IgD-negative memory B cell (primary cell): ENCODE measurements at regions not wholly inside any gene's neighbourhood (a gene's known extent, or its start where the extent isn't known, plus 50 kb on each side); places are given as distances from the start of the nearest gene placed in this dataset.

ENCODE experiments used
- H3K27ac Mint-ChIP-seq, 3 donors: one replicate each; pipeline ENCODE4 v1.8.0; 2020 to 2022; ENCODE audit warnings: mild to moderate bottlenecking in 3 of 3, mixed read lengths in 3 of 3, moderate library complexity in 1 of 3
- H3K27me3 Mint-ChIP-seq: one replicate; pipeline ENCODE4 v1.8.0; 2021; ENCODE audit warnings: mixed read lengths
- H3K36me3 Mint-ChIP-seq: one replicate; pipeline ENCODE4 v1.8.0; 2020; ENCODE audit warnings: mild to moderate bottlenecking, mixed read lengths
- H3K4me1 Mint-ChIP-seq, 3 donors: one replicate each; pipeline ENCODE4 v1.8.0; 2020 to 2022; ENCODE audit warnings: mixed read lengths in 3 of 3, mild to moderate bottlenecking in 1 of 3
- H3K4me3 Mint-ChIP-seq, 4 donors: one replicate each; pipeline ENCODE4 v1.8.0; 2020 to 2022; ENCODE audit warnings: mild to moderate bottlenecking in 4 of 4, mixed read lengths in 4 of 4, moderate library complexity in 3 of 4
- H3K9me3 Mint-ChIP-seq, 3 donors: one replicate each; pipeline ENCODE4 v1.8.0; 2020 to 2021; ENCODE audit warnings: mixed read lengths in 3 of 3, mild to moderate bottlenecking in 1 of 3

DNA sequence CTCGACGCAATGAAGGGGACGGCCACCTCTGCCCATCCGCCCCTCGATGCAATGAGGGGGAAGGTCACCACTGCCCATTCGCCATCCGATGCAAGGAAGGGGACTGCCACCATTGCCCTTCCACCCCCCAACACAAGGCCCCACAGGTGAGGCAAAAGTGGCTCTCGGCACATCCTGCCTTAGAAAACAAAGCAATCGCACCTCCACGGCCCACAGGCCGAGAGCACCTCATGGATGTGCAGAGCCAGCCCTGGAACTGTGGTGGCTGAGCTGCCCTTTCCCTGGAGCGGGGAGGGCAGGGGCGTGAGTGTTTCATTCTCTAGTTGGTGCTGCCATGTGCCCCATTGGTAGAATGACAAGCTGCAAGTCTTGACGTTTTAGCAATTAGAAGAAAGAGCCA lies 320.6 kb upstream of the SALL3 start:
- Mint-ChIP-seq H3K27me3 (peaks cover 2% of the 10 kb centered on the region), H3K9me3 (peaks cover 0 to 3% (median 0%) of the 10 kb centered on the region in 3 donors), H3K27ac (no peak overlapping the region), H3K4me3 (no peak overlapping the region), H3K4me1 (no peaks in the 10 kb centered on the region), H3K36me3 (no peaks in the 10 kb centered on the region)

DNA sequence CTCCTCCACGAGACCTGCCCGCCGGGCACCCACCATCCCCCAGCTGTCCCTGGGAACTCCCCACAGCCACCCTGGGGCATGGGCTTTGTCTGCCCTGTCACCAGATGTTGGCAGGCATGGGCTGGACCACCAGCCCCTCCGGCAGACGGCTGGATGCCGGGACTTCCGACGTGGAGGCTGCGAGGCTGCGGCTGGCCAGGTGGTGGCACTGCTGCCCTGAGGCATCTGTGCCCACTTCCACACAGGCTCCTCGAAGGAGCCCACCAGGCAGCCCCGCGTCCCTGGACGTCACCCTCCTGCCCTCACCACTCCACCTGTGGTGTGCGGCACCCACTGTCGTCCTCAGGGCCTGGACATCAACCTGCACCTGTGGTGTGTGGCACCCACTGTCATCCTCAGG lies 319.9 kb upstream of the SALL3 start:
- H3K27me3 Mint-ChIP-seq, result peaks cover 2% of the 10 kb centered on the region
- H3K4me1 Mint-ChIP-seq, result no peaks in the 10 kb centered on the region
- H3K27ac Mint-ChIP-seq, result no peak overlapping the region
- H3K9me3 Mint-ChIP-seq, result peaks cover 0 to 3% (median 0%) of the 10 kb centered on the region in 3 donors
- H3K36me3 Mint-ChIP-seq, result no peaks in the 10 kb centered on the region
- no peak overlapping the region for H3K4me3 Mint-ChIP-seq

DNA sequence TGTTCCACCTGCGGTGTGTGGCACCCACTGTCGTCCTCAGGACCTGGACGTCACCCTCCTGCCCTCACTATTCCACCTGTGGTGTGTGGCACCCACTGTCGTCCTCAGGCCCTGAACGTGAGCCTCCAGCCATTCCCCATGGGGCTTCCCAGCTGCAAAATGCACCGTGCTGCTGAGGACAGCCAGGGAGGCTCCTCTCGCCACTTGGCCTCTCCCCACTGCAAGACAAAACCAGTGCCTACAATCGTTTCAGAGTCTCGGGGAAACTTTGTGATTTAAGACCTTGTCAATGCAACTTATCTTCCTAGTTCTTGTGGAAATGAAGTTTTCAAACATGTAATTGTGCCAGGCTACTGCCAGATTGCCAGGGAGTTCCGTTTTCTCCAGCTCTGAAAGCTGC lies 319.3 kb upstream of the SALL3 start:
- Mint-ChIP-seq H3K9me3 (peaks cover 0 to 3% (median 0%) of the 10 kb centered on the region in 3 donors), H3K4me1 (no peaks in the 10 kb centered on the region), H3K27ac (no peak overlapping the region), H3K4me3 (no peak overlapping the region), H3K36me3 (no peaks in the 10 kb centered on the region), H3K27me3 (peaks cover 2% of the 10 kb centered on the region)

DNA sequence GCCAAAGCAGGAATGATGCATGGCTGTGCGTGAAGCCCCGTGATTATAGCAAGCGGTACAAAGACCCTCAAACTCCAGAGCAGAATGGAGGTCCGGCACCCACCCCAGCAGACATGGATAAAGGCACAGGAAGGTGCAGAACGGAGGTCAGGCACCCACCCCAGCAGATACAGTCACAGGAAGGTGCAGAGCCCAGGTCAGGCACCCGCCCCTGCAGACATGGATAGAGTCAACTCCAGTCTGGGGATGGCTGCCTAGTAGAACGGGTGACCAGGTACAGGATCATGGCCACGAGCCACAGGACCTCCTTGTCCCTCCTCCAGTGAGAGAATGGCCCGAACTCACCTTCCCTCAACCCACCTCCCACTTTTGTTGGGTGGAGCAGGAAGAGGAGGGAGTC lies 318.3 kb upstream of the SALL3 start:
- Mint-ChIP-seq H3K4me3 (no peak overlapping the region), H3K27ac (no peak overlapping the region), H3K27me3 (peaks cover 2% of the 10 kb centered on the region), H3K9me3 (peaks cover 0 to 1% (median 0%) of the 10 kb centered on the region in 3 donors), H3K36me3 (no peaks in the 10 kb centered on the region), H3K4me1 (no peaks in the 10 kb centered on the region)

DNA sequence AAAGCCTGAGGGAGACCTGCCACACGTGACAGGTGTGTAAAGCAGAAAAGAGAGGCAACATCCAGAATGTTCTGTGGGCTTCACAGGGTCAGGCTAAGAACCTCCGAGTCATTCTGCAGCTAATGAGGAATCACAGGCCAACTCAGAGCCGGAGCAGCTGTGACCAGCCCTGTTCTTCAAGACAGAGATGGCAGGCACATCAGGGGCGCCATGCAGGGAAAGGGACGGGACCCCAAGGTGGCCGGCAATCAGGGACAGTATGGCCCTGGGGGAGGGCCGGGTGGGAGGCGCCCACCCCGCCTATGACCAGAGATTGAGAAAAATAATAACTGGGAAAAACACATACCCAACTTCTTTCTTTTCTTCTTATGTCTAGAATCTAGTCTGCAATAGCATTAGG lies 316.7 kb upstream of the SALL3 start:
- no peaks in the 10 kb centered on the region for H3K36me3 Mint-ChIP-seq
- no peaks in the 10 kb centered on the region for H3K4me1 Mint-ChIP-seq
- H3K4me3 Mint-ChIP-seq, result no peak overlapping the region
- H3K9me3 Mint-ChIP-seq, result no peaks in the 10 kb centered on the region
- H3K27ac Mint-ChIP-seq, result no peak overlapping the region
- H3K27me3 Mint-ChIP-seq, result peaks cover 2% of the 10 kb centered on the region

DNA sequence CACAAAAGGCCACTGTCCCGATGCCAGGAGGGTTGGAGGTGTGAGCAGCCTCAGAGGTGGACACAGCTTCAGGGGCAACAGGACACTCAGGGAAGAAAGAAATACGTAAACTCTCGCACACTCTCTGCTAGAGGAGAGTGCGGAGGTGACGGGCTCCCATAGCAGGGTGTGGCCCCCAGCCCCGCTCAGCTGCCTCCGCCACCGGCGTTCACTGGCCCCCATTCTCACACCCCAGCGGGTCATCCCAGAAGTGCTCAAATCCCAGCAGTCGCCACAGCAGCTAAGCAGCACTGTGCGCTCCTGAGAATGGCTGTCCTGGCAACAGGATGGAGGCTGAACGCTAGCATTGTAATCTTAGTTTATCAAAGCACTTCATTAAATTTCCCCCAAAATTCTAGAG lies 315.6 kb upstream of the SALL3 start:
- H3K27me3 Mint-ChIP-seq, result peaks cover 2% of the 10 kb centered on the region
- no peaks in the 10 kb centered on the region for H3K36me3 Mint-ChIP-seq
- no peaks in the 10 kb centered on the region for H3K9me3 Mint-ChIP-seq
- H3K4me1 Mint-ChIP-seq, result no peaks in the 10 kb centered on the region
- no peak overlapping the region for H3K27ac Mint-ChIP-seq
- H3K4me3 Mint-ChIP-seq, result no peak overlapping the region

DNA sequence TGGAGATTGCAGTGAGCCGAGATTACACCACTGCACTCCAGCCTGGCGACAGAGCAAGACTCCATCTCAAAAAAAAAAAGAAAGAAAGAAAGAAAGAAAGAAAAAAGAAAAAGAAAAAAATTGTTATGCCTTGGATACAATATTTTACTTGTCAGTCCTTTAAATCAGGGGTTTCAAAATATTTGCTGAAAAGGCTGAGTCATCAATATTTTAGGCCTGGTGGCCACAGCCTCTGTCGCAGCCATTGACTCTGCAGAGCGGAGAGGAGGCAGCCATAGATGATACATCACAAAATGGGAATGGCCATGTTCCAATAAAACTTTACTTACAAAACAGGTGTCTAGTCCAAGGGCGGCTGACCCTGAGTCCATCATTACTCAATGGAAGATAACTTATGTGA lies 314.8 kb upstream of the SALL3 start:
- H3K36me3 Mint-ChIP-seq, result no peaks in the 10 kb centered on the region
- H3K27ac Mint-ChIP-seq, result no peak overlapping the region
- H3K4me1 Mint-ChIP-seq, result no peaks in the 10 kb centered on the region
- no peak overlapping the region for H3K4me3 Mint-ChIP-seq
- no peaks in the 10 kb centered on the region for H3K9me3 Mint-ChIP-seq
- peaks cover 2% of the 10 kb centered on the region for H3K27me3 Mint-ChIP-seq

DNA sequence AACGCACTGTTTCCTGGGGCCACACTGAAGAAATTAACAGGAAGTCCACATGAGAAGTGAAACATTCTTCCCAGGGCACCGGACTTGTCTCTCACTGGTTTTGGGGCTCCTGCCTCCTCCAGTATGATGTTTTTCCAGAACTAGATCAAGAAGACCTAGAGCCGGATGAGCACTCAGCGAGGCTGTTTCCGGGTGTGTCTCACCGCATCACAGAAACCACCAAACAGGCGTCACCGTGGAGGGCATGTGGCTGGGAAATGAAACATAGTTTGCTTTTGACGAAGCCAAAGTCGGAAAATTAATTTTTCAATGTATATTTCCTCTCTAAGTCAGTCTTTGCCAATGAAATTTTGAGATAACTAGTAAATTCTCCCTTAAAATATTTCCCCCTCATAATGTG lies 314.0 kb upstream of the SALL3 start:
- H3K4me1 Mint-ChIP-seq, result no peaks in the 10 kb centered on the region
- H3K36me3 Mint-ChIP-seq, result no peaks in the 10 kb centered on the region
- no peak overlapping the region for H3K27ac Mint-ChIP-seq
- H3K4me3 Mint-ChIP-seq, result no peak overlapping the region
- no peaks in the 10 kb centered on the region for H3K9me3 Mint-ChIP-seq
- H3K27me3 Mint-ChIP-seq, result no peaks in the 10 kb centered on the region

DNA sequence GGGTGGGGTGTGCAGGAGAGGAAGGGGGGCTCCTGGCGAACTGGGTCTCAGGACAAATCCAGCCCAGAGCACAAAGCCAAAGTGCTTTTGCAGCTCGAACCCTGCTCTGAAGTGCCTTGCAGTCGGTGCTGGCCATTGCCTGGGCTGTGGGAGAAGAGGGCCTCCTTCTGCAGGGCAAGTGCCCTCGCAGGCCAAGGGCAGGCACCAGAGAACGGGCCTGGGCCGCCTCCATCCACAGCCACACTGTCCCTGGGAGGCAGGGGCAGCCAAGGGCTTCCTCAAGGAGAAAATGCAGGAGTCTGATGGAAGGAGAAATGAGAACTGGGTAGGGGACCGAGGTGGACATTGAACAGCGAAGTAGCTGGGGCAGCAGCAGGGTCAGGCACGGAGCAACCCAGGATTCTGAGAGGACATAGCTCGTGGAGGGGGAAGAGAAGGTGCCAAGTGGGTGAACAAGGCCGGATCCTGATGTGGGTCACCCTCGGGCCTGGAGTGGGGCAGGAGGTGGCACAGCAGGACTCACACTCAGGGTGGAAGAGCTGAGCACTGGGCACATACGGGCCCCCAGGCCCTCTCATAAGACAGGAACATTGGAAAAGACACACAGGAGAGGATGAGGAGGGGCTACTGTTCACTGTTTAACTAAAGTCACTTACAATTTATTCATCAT lies 312.8 kb upstream of the SALL3 start:
- H3K4me1 Mint-ChIP-seq, result no peaks in the 10 kb centered on the region
- H3K27ac Mint-ChIP-seq, result no peak overlapping the region
- no peaks in the 10 kb centered on the region for H3K27me3 Mint-ChIP-seq
- no peaks in the 10 kb centered on the region for H3K9me3 Mint-ChIP-seq
- H3K4me3 Mint-ChIP-seq, result no peak overlapping the region
- H3K36me3 Mint-ChIP-seq, result no peaks in the 10 kb centered on the region

DNA sequence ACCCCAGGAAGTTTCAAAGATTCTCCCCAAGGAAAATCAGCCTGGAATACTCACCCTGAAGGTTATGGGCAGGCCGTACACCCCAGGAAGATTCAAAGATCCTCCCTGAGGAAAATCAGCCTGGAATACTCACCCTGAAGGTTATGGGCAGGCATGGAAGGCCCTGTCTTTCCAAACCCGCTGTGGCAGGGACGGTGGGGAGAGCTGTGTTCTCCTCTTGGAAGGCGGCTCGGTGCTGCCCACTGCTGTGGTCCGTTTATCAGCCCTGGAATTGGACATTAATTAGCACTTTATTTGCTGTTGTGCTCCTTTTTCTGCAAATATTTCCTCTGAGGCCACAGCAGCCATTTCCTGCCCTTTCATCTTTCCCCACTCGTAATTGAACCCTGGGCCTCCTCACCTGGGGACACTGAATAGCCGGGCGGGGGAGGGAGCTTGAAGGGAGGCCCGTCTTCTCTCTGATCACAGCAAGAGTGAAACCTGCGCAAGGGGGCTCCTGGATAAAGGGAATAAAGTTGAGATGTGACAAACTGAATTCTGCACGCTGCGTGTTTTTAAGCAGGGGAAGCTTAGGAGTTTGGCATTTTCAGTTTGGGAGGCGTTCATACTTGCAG lies 308.7 kb upstream of the SALL3 start:
- H3K4me1 Mint-ChIP-seq, result no peaks in the 10 kb centered on the region
- H3K27ac Mint-ChIP-seq, result peak overlapping the region in 1 of 3 donors; percentile 62
- H3K27me3 Mint-ChIP-seq, result no peaks in the 10 kb centered on the region
- peak overlapping the region in 1 of 4 donors; percentile 17 for H3K4me3 Mint-ChIP-seq
- no peaks in the 10 kb centered on the region for H3K9me3 Mint-ChIP-seq
- no peaks in the 10 kb centered on the region for H3K36me3 Mint-ChIP-seq

DNA sequence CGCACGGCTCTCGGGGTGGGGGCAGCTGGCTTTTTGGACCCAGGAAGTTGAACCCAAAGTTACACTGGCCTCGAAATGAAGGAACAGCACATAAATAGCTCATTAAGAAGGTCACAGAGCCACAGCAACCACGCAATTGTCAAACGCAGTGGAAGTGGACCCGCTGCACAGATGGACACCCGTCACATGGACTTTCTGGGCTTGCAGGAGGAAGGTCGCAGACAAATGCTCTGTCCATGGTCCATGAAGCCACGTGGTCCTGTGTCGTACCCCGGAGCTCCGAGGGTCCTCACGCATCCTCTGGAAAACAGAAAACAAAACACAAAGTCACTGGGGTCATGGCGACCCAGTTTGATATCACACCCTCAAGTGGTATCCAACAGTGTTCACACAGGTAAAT lies 308.1 kb upstream of the SALL3 start:
- Mint-ChIP-seq H3K27ac (no peak overlapping the region), H3K27me3 (no peaks in the 10 kb centered on the region), H3K9me3 (no peaks in the 10 kb centered on the region), H3K4me3 (no peak overlapping the region), H3K36me3 (no peaks in the 10 kb centered on the region), H3K4me1 (no peaks in the 10 kb centered on the region)

DNA sequence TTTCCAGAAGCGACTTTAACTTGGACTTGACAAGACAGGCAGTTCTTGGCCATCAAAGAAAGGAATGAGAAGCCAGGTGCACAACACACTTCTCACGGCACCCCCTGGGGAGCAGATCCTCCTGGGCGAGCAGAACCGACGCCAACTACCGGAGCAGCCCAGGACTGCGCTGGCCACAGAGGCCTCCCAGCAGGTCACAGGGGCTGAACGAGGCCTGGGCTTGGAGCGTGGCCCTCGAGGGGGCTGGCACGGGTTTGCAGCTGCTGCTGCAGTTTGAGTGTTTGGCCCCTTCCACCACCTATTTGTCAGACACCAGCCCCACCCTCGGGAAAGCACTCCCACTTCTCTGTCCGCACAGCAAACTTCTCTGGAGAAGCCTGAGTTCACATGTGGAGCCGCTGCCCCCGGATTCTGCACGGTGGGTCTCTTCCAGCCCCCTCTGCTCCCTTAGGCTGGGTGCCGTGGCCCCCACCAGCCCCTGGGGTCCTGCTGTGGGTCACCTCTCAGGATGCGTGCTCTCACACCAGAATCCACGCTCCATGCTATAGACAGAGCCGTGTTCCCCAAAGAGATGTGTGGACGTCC lies 306.7 kb upstream of the SALL3 start:
- no peaks in the 10 kb centered on the region for H3K9me3 Mint-ChIP-seq
- H3K4me3 Mint-ChIP-seq, result no peak overlapping the region
- H3K4me1 Mint-ChIP-seq, result no peaks in the 10 kb centered on the region
- no peaks in the 10 kb centered on the region for H3K36me3 Mint-ChIP-seq
- H3K27me3 Mint-ChIP-seq, result no peaks in the 10 kb centered on the region
- no peak overlapping the region for H3K27ac Mint-ChIP-seq

DNA sequence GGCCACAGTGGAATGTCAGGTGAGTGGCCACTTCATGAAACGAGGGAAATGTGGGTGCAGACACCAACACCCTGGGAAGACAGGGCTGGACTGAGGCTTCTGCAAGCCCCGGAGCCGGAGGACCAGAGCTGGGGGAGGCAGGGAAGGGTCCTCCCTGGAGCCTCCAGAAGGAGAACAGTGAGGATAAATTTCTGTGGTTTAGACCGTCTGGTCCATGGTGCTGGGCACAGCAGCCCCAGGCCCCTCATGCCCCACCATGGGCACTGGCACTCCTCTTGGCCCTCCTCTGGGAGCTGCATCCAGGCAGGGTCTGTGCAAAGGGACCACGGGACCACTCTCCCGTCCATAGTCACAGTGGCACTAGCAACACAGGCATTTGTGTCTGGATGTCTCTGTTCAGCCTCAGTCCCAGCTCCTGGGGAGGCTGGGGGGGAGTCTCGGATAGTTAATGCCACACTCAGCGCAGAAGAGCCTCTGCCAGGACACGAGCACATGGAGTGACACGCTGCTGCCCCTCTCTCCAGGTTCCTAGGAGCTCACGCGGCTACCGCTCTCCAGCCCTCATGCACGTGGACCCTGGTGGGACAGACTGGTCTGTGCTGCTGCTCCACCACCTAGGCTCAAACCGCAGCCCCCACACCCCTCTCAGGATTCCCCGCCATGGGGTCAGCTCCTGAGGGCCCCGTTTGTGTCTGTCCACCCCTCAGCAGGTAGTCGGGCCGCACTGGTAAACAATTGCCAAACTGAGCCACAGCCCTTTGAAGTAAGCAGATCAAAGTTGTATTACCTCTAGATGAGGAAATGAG lies 305.9 kb upstream of the SALL3 start:
- Mint-ChIP-seq H3K27ac (no peak overlapping the region), H3K36me3 (no peaks in the 10 kb centered on the region), H3K4me3 (no peak overlapping the region), H3K27me3 (no peaks in the 10 kb centered on the region), H3K4me1 (no peaks in the 10 kb centered on the region), H3K9me3 (no peaks in the 10 kb centered on the region)

DNA sequence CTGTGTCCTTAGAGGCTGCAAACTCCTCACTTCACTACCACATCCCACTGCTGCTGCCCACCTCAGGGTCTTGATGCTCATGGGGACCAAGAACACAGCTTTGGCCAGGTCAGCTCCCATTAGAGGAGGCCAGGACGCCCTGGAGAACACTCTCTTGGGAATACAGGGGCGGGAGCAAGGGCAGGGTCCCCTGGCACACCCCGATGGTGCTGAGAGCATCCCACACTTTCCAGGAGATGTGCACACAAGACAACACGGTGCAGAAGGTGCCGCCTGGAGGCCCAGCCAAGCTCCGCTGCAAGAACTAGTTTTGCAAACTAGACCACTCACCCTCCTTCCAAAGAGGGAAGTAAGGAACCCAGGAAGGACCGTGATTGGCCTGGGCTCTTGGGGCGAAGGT lies 304.4 kb upstream of the SALL3 start:
- no peak overlapping the region for H3K4me3 Mint-ChIP-seq
- H3K4me1 Mint-ChIP-seq, result no peaks in the 10 kb centered on the region
- no peaks in the 10 kb centered on the region for H3K9me3 Mint-ChIP-seq
- H3K27me3 Mint-ChIP-seq, result no peaks in the 10 kb centered on the region
- no peak overlapping the region for H3K27ac Mint-ChIP-seq
- no peaks in the 10 kb centered on the region for H3K36me3 Mint-ChIP-seq

DNA sequence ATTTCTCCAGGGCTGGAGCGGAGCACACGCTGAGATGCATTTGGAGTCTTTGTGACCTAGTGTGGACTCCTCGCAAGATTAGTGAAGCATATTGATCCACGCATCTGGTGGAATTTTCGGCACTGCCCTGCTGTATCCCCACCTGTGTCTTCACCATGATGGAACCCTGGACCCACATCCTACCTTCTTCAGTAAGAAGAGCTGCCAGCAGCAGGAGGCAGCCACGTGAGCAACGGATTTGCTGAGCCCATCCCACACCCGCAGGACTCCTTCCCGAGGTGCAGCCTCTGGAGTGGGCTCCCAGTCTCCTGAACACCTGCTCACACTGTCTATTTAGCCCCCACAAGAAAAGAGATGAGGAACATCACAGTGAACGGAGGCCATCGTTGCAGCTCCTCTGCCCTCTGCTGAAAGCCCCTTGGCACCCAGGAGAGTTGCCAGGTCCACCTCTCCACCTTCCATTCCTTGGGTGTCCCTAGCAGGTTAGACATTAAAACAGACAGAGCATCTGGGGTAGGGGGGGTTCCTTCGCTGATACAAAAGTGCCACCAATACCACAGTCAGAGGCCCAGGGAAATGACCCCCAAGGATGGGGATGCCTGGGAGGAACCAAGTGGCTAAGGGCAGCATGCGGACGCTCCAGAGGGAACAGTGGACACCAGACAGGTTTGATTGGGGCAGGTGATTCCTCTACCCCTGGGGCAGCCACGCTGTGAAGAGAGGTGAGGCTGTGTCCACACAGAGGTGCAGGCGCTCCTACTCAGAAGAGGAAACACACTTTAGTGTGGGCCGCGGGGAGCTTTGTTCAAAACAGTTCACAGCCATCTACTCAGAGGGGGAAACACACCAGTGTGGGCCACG lies 302.8 kb upstream of the SALL3 start:
- Mint-ChIP-seq H3K36me3 (no peaks in the 10 kb centered on the region), H3K4me1 (no peaks in the 10 kb centered on the region), H3K27me3 (no peaks in the 10 kb centered on the region), H3K27ac (no peak overlapping the region), H3K9me3 (no peaks in the 10 kb centered on the region), H3K4me3 (no peak overlapping the region)
